Keratinocyte (primary cell): ENCODE measurements at regions not wholly inside any gene's neighbourhood (a gene's known extent, or its start where the extent isn't known, plus 50 kb on each side); places are given as distances from the start of the nearest gene placed in this dataset.

ENCODE experiments used
- DNase-seq: peaks from one replicate; pipeline ENCODE4 v3.0.0-alpha.2; 2011; ENCODE audit warnings: low read depth, missing footprints, low spot score
- FAIRE-seq: peaks from 2 replicates; lab custom pipeline; 2011; peaks lifted over from hg19 to GRCh38; lab: Jason Lieb, UNC
- H2AFZ ChIP-seq: 2 replicates; pipeline ENCODE4 v1.6.0; 2012; ENCODE audit warnings: low read length, control low read depth, inconsistent platforms; ENCODE audit not compliant: control insufficient read depth
- H3K27ac ChIP-seq: 2 replicates; pipeline ENCODE4 v1.5.1; 2011; ENCODE audit warnings: low read length; ENCODE audit not compliant: control insufficient read depth, insufficient read depth
- H3K27me3 ChIP-seq: 3 replicates; pipeline ENCODE4 v1.6.0; 2011; ENCODE audit warnings: low read length; ENCODE audit not compliant: control insufficient read depth, insufficient read depth; ENCODE audit errors: extremely low read depth
- H3K36me3 ChIP-seq, 2 experiments: 2 replicates in 1 of 2; 3 replicates in 1 of 2; pipeline ENCODE4 v1.5.1; 2011; ENCODE audit warnings: low read length in 2 of 2, mild to moderate bottlenecking in 1 of 2; ENCODE audit not compliant: control insufficient read depth in 2 of 2, insufficient read depth in 2 of 2; ENCODE audit errors: extremely low read depth in 1 of 2
- H3K4me1 ChIP-seq: 3 replicates; pipeline ENCODE4 v1.5.1; 2011; ENCODE audit warnings: low read length; ENCODE audit not compliant: control insufficient read depth, insufficient read depth; ENCODE audit errors: extremely low read depth
- H3K4me2 ChIP-seq: 3 replicates; pipeline ENCODE4 v1.6.0; 2011; ENCODE audit warnings: low read depth, low read length; ENCODE audit not compliant: control insufficient read depth, insufficient read depth; ENCODE audit errors: extremely low read depth
- H3K4me3 ChIP-seq, 3 experiments: fragments of 200-600 bp in 1 of 3; sonication (generic) in 1 of 3; 2 replicates in 2 of 3; 3 replicates in 1 of 3; pipeline ENCODE4 v1.5.1; 2011 to 2016; ENCODE audit warnings: low read length in 3 of 3, mild to moderate bottlenecking in 3 of 3, control low read depth in 2 of 3, inconsistent platforms in 1 of 3, low read depth in 1 of 3, mixed read lengths in 1 of 3, mixed run types in 1 of 3, moderate library complexity in 1 of 3; ENCODE audit not compliant: control insufficient read depth in 2 of 3, insufficient read depth in 2 of 3; ENCODE audit errors: extremely low read depth in 1 of 3
- H3K79me2 ChIP-seq: 2 replicates; pipeline ENCODE4 v1.6.0; 2012; ENCODE audit warnings: low read length; ENCODE audit not compliant: control insufficient read depth, insufficient read depth
- H3K9ac ChIP-seq: 3 replicates; pipeline ENCODE4 v1.6.0; 2011; ENCODE audit warnings: low read length; ENCODE audit not compliant: control insufficient read depth, insufficient read depth; ENCODE audit errors: extremely low read depth
- H3K9me1 ChIP-seq: 3 replicates; pipeline ENCODE4 v1.6.0; 2011; ENCODE audit warnings: low read length; ENCODE audit not compliant: control insufficient read depth, insufficient read depth; ENCODE audit errors: extremely low read depth
- H3K9me3 ChIP-seq: 2 replicates; pipeline ENCODE4 v1.5.1; 2012; ENCODE audit warnings: low read depth, low read length; ENCODE audit not compliant: control insufficient read depth
- H4K20me1 ChIP-seq: 3 replicates; pipeline ENCODE4 v1.6.0; 2011; ENCODE audit warnings: low read length; ENCODE audit not compliant: control insufficient read depth, insufficient read depth; ENCODE audit errors: extremely low read depth
- EZH2 ChIP-seq: IDR thresholded peaks from one replicate; pipeline ENCODE4 v1.6.1; 2012; ENCODE audit warnings: inconsistent platforms, mild to moderate bottlenecking, low read length, moderate library complexity
- dilution Hi-C: fragments of 300-500 bp; cut with MboI; formaldehyde crosslinking; loops from one replicate; pipeline ENCODE4 v1.7.0; 2020; ENCODE audit warnings: low sequenced_read_pairs; ENCODE audit not compliant: extremely low pct_ligation_motif_present
- TF ChIP-seq, protein P1 (sequence below), 3 experiments: IDR thresholded peaks in 1 of 3; conservative IDR thresholded peaks in 1 of 3; optimal IDR thresholded peaks in 1 of 3; 2 replicates in 2 of 3; 3 replicates in 1 of 3; pipeline versions ENCODE3 to v1.5.1; 2011; ENCODE audit warnings: low read length in 3 of 3, mild to moderate bottlenecking in 3 of 3, moderate library complexity in 2 of 3, control low read depth in 1 of 3, inconsistent platforms in 1 of 3; ENCODE audit not compliant: insufficient read depth in 2 of 3; ENCODE audit errors: extremely low read depth in 1 of 3

DNA sequence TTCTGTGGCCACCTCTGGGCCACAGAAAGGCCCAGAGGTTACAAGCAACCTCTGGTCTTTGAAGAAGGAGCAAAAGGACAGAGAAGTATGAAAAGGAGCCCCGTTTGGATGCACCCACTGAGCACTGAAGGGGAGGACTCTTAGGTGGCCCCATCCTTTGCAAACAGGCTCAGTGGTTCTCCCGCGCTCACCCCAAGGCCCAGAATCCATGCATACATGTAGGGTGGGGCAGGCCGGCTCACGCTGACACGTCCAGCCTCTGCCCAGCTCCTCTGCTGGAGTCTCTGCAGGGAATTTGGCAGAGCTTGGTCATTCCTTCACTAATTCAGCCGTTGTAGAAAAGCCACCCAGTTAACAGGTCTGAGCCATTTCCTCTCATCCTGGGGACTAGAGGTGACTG is 61.3 kb upstream of the AJAP1 start:
- Histone ChIP-seq H3K4me3 (no peak overlapping the region), H3K4me2 (no peak overlapping the region), H3K9me1 (no peaks in the 10 kb centered on the region), H3K9ac (no peak overlapping the region), H3K36me3 (no peaks in the 10 kb centered on the region), H3K9me3 (peaks cover 2% of the 10 kb centered on the region), H3K27me3 (no peaks in the 10 kb centered on the region), H3K27ac (no peak overlapping the region), H4K20me1 (no peaks in the 10 kb centered on the region), H3K4me1 (no peaks in the 10 kb centered on the region), H2AFZ (no peak overlapping the region), H3K79me2 (no peaks in the 10 kb centered on the region)
- no peak for FAIRE-seq
- DNase-seq: no peak
- TF ChIP-seq EZH2: no peak
- TF ChIP-seq, protein P1, sequence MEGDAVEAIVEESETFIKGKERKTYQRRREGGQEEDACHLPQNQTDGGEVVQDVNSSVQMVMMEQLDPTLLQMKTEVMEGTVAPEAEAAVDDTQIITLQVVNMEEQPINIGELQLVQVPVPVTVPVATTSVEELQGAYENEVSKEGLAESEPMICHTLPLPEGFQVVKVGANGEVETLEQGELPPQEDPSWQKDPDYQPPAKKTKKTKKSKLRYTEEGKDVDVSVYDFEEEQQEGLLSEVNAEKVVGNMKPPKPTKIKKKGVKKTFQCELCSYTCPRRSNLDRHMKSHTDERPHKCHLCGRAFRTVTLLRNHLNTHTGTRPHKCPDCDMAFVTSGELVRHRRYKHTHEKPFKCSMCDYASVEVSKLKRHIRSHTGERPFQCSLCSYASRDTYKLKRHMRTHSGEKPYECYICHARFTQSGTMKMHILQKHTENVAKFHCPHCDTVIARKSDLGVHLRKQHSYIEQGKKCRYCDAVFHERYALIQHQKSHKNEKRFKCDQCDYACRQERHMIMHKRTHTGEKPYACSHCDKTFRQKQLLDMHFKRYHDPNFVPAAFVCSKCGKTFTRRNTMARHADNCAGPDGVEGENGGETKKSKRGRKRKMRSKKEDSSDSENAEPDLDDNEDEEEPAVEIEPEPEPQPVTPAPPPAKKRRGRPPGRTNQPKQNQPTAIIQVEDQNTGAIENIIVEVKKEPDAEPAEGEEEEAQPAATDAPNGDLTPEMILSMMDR (optimal IDR thresholded peaks at IDR 0.05 in 1 of 3, IDR thresholded peaks at IDR 0.05 in 1 of 3, conservative IDR thresholded peaks at IDR 0.05 in 1 of 3; ENCODE audit: extremely low read depth in 1 of 3, insufficient read depth in 2 of 3, low read length in 3 of 3): no peak
- dilution Hi-C loops: no loop called here

DNA sequence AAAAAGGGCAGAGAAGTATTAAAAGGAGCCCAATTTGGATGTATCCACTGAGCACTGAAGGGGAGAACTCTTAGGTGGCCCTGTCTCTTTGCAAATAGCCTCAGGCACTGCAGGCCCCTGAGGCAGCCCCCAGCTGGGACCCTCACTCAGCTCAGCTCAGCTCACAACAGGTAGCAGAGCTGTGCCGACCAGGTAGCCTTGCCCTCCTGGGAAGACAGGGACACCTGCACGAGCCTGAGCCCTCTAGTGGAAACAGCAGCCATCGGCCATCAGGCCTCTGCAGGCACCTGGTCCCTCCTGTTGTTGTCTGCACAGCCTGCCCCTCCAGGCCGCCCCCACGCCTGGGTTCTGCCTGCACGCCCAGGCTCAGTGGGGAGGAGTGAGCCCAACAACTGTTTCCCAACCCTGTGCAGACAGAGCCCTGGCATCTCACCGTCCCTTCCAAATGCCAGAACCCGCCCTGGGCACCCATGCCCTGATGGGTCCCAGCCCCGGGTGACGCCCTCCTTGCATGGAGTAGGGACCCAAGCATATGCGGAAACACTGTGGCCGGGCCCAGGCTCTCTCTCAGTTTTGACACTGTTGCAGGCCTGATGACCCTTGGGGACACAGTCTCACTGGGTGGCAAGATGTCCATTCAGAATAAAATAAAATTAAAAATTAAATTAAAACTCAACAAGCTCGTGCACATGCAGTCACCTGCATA is 60.0 kb upstream of the AJAP1 start:
- Histone ChIP-seq H3K27ac (no peak overlapping the region), H3K79me2 (no peaks in the 10 kb centered on the region), H4K20me1 (no peaks in the 10 kb centered on the region), H3K4me1 (no peaks in the 10 kb centered on the region), H3K27me3 (peaks cover under 1% of the 10 kb centered on the region), H3K4me2 (no peak overlapping the region), H3K36me3 (no peaks in the 10 kb centered on the region), H2AFZ (no peak overlapping the region), H3K9me1 (no peaks in the 10 kb centered on the region), H3K4me3 (no peak overlapping the region), H3K9me3 (peaks cover 3% of the 10 kb centered on the region), H3K9ac (no peak overlapping the region)
- dilution Hi-C loops: no loop called here
- TF ChIP-seq, protein P1 (optimal IDR thresholded peaks at IDR 0.05 in 1 of 3, IDR thresholded peaks at IDR 0.05 in 1 of 3, conservative IDR thresholded peaks at IDR 0.05 in 1 of 3; ENCODE audit: extremely low read depth in 1 of 3, insufficient read depth in 2 of 3, low read length in 3 of 3): peak in 2 of 3 experiments; percentile 10 to 50
- no peak for TF ChIP-seq EZH2
- FAIRE-seq (no peak), DNase-seq (no peak)
